Activated CD4-positive, alpha-beta T cell treated with anti-CD3 and anti-CD28 coated beads, Interleukin-2, amount 10 ng/mL, durations not matched to agents 7 days and 5 days (primary cell): ENCODE measurements at regions not wholly inside any gene's neighbourhood (a gene's known extent, or its start where the extent isn't known, plus 50 kb on each side); places are given as distances from the start of the nearest gene placed in this dataset.
"Not testable (repeated sequence)": the region's sequence is repeated elsewhere in the genome, so short reads cannot be mapped to it uniquely, and the experiment has no call there.

Experiments used
- CTCF ChIA-PET: fragments of 350-600 bp; sonication (Branson Sonifier 250); formaldehyde crosslinking; loops from one replicate; lab custom pipeline; 2021; ENCODE audit warnings: antibody characterized with exemption; lab: Charles Lee
- POLR2A ChIA-PET: fragments of 350-600 bp; sonication (Branson Sonifier 250); formaldehyde crosslinking; loops from one replicate; lab custom pipeline; 2021; ENCODE audit warnings: antibody characterized with exemption; lab: Charles Lee
- DNase-seq: peaks from one replicate; pipeline ENCODE4 v3.0.0-alpha.2; 2020
- H3K27ac Mint-ChIP-seq: one replicate; pipeline ENCODE4 v1.8.0; 2021; ENCODE audit warnings: mild to moderate bottlenecking, moderate library complexity, mixed read lengths
- H3K27me3 Mint-ChIP-seq: one replicate; pipeline ENCODE4 v1.8.0; 2021; ENCODE audit warnings: mixed read lengths
- H3K36me3 Mint-ChIP-seq: one replicate; pipeline ENCODE4 v1.8.0; 2021; ENCODE audit warnings: low read depth, mixed read lengths
- H3K4me1 Mint-ChIP-seq: one replicate; pipeline ENCODE4 v1.8.0; 2021; ENCODE audit warnings: mixed read lengths
- H3K4me3 Mint-ChIP-seq: one replicate; pipeline ENCODE4 v1.8.0; 2021; ENCODE audit warnings: mild to moderate bottlenecking, moderate library complexity, mixed read lengths
- H3K9me3 Mint-ChIP-seq: one replicate; pipeline ENCODE4 v1.8.0; 2021; ENCODE audit warnings: mixed read lengths

DNA sequence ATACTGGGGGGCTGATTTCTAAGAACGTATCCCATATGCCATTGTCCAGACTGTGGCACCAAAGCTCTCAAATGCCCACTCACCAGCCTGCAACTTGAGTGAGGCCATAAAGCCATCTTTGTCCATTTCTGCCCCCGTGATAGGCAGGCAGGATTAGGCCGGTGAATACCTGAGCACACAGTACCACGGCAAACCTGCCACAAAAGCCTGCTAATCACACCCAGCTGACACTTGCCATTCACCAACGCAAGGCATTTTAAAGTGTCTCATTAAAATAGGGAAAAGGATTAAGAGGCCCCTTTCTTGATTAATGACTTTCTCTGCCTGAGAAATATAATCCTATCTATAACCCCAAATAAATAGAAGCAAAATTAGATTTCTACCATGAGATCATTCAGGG is 111.4 kb upstream of the NANOS1 start:
- H3K36me3 Mint-ChIP-seq: no peaks in the 10 kb centered on the region
- POLR2A ChIA-PET: no interaction called here
- no peak overlapping the region for H3K27ac Mint-ChIP-seq
- H3K9me3 Mint-ChIP-seq: no peaks in the 10 kb centered on the region
- H3K4me3 Mint-ChIP-seq: no peak overlapping the region
- CTCF ChIA-PET: no interaction called here
- no peak for DNase-seq
- no peaks in the 10 kb centered on the region for H3K4me1 Mint-ChIP-seq
- peaks cover 12% of the 10 kb centered on the region for H3K27me3 Mint-ChIP-seq

DNA sequence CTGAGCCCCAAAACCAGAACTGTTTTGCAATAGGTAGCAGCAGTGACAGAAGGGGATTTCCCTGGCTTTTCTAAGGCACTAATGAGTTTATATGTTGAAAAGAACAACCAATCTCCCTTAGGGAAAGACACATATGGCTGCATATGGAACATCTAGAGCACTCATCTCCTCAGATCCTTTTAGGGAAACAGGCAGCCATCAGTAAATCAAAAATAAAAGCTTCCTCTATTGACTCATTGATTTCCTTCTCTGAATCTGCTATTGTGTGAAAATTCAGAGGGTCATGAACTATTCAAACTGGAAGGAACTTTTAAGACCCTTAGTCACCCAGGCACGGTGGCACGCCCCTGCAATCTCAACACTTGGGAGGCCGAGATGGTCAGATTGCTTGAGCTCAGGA is 110.9 kb upstream of the NANOS1 start:
- H3K27ac Mint-ChIP-seq: no peak overlapping the region
- no peak overlapping the region for H3K4me3 Mint-ChIP-seq
- CTCF ChIA-PET: no interaction called here
- H3K27me3 Mint-ChIP-seq: peaks cover 14% of the 10 kb centered on the region
- no peaks in the 10 kb centered on the region for H3K36me3 Mint-ChIP-seq
- H3K4me1 Mint-ChIP-seq: no peaks in the 10 kb centered on the region
- POLR2A ChIA-PET: no interaction called here
- H3K9me3 Mint-ChIP-seq: no peaks in the 10 kb centered on the region
- DNase-seq: no peak

DNA sequence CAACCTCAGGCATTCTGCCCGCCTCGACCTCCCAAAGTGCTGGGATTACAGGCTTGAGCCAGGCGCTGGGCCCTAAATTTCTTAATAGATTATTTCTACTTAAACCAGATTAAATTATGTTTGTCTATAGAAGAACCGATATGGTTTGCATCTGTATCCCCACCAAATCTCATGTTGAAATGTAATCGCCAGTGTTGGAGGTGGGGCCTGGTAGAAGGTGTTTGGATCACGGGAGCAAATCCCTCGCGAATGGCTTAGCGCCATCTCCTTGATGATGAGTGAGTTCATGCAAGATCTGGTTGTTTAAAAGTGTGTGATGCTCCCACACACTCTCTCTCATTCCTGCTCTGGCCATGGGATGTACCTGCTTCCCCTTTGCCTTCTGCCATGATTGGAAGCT is 109.3 kb upstream of the NANOS1 start:
- Mint-ChIP-seq H3K27ac (no peak overlapping the region), H3K4me1 (no peaks in the 10 kb centered on the region), H3K27me3 (peaks cover 14% of the 10 kb centered on the region), H3K36me3 (no peaks in the 10 kb centered on the region), H3K4me3 (no peak overlapping the region), H3K9me3 (no peaks in the 10 kb centered on the region)
- ChIA-PET POLR2A (no interaction called here), CTCF (no interaction called here)
- no peak for DNase-seq

DNA sequence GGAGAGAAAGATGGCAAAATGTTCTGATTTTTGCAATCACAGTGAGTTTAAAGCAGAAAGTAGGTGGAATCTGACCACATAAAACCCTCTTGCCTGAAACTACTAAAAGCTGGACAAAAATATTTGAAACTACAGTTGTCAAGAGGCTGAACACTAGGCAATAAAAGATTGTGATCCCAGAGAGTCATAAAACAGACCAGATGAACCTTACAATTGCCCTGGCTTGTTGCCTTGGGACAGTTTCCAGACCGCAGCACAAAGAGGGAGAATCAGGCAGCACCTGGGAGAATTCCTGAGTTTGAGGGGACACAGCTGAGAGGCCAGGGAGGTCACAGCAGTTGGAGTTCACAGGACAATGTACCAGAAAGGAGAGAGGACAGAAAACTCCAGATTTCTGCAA is 107.3 kb upstream of the NANOS1 start:
- Mint-ChIP-seq H3K36me3 (no peaks in the 10 kb centered on the region), H3K4me1 (no peaks in the 10 kb centered on the region), H3K9me3 (no peaks in the 10 kb centered on the region), H3K27ac (no peak overlapping the region), H3K27me3 (peaks cover 18% of the 10 kb centered on the region), H3K4me3 (no peak overlapping the region)
- POLR2A ChIA-PET: no interaction called here
- CTCF ChIA-PET: no interaction called here
- DNase-seq: no peak

DNA sequence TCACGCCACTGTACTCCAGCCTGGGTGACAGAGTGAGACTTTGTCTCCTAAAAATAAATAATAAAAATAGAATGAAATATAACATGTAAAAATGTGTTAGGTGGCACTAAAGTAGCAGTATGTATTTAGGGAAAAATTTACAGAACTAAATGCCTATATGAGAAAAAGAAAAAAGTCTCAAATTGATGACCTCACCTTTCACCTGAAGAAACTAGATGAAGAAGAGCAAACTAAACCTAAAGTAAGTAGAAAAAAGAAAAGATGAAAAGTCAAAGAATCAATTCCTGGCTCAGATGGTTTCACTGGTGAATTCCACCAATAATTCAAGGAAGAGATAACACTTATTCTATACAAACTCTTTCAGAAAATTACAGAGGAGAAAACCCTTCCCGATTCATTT is 106.5 kb upstream of the NANOS1 start:
- H3K27ac Mint-ChIP-seq: no peak overlapping the region
- ChIA-PET CTCF (no interaction called here), POLR2A (no interaction called here)
- H3K4me3 Mint-ChIP-seq: no peak overlapping the region
- no peaks in the 10 kb centered on the region for H3K9me3 Mint-ChIP-seq
- no peaks in the 10 kb centered on the region for H3K36me3 Mint-ChIP-seq
- DNase-seq: no peak
- H3K27me3 Mint-ChIP-seq: peaks cover 19% of the 10 kb centered on the region
- no peaks in the 10 kb centered on the region for H3K4me1 Mint-ChIP-seq

DNA sequence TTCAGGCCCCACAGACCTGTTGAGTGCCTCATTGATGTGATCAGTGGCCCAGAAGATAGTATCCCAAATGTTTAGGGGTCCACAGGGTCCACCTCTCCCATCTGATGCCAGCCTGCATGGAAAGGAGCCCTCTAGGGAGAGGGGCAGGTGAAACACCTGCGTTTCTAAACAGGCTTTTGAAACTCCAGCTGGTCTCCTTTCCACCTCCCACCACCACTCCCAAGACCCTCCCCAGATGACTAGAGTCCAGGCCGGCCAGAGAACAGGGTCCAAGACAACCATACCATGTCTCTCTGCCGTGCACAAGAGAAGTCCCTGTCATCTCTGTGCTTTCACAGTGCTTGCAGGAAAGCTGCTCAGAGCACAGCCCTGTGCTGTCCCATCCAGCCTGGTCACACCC is 105.0 kb upstream of the NANOS1 start:
- ChIA-PET CTCF (no interaction called here), POLR2A (no interaction called here)
- Mint-ChIP-seq H3K4me3 (no peak overlapping the region), H3K27me3 (peaks cover 19% of the 10 kb centered on the region), H3K27ac (no peak overlapping the region), H3K4me1 (no peaks in the 10 kb centered on the region), H3K9me3 (peaks cover 6% of the 10 kb centered on the region), H3K36me3 (no peaks in the 10 kb centered on the region)
- DNase-seq: no peak

DNA sequence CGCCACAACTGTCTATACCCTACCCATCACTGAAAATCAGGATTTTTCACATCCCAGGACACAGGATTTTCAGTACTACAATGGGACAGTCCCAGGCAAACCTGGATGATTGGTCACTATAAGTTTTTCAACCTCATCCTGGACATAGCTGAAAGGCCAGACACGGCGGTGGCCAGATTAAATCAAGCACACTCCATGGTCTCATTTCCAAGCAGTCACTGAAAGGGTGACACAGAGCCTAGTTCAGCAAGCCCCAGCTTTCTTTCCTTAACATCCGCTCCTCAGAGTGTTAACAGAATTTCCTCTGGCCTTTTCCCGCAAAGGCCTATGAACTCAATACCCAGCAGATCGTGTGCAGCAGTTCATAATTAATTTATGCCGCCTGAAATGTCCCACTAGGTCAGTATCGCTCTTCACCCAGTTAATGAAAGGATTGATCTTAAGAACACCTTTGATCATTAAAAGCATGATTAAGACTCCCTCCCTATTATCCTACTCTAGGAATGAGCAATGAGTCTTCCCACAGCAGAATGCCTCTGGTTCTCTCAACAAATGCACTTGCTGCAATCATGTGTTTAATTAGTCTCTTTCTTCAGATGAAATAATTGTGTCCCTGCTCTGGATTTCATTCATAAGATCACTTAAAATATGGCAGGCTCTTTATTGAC is 104.0 kb upstream of the NANOS1 start:
- POLR2A ChIA-PET: no interaction called here
- Mint-ChIP-seq H3K4me1 (peaks cover 2% of the 10 kb centered on the region), H3K27me3 (peaks cover 19% of the 10 kb centered on the region), H3K9me3 (peaks cover 8% of the 10 kb centered on the region), H3K36me3 (peaks cover 2% of the 10 kb centered on the region), H3K27ac (no peak overlapping the region), H3K4me3 (no peak overlapping the region)
- CTCF ChIA-PET: no interaction called here
- DNase-seq: no peak

DNA sequence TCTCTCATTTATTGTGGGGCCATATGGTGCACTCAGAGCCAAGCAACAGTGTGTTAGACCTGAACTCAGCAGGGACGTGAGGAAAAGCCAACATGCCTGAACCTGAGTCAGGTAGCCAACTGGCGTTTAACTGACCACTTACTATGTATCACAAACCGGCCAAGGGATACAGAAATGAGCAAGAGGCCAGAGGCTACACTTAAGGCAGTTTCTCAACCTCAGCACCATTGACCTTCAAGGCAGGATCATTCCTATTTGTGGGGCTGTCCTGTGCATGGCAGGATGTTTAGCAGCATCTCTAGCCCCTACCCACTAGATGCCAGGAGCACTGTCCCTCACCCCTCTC is 103.5 kb upstream of the NANOS1 start:
- CTCF ChIA-PET: no interaction called here
- no peak for DNase-seq
- Mint-ChIP-seq H3K4me3 (no peak overlapping the region), H3K4me1 (peaks cover 7% of the 10 kb centered on the region), H3K27me3 (peaks cover 21% of the 10 kb centered on the region), H3K9me3 (peaks cover 13% of the 10 kb centered on the region), H3K36me3 (peaks cover 7% of the 10 kb centered on the region), H3K27ac (no peak overlapping the region)
- POLR2A ChIA-PET: no interaction called here

DNA sequence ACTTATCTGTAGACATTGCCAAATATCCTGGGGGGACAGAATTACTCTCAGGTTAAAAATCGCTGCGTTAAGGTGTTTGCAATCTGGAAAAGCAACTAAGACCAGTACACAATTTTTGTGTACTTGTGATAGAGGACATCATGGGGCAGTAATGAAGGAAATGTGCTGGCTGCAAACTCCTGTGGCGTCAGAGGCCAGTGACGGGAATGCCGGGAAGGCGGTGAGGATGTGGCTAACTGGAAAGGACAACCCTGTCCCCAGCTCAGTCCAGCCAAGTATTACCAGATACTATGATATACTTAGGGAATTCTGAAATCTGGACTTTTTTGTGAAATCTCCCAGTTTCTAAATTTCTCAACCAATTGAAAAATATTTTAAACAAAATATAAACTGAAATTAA is 103.1 kb upstream of the NANOS1 start:
- DNase-seq: no peak
- peaks cover 8% of the 10 kb centered on the region for H3K4me1 Mint-ChIP-seq
- POLR2A ChIA-PET: no interaction called here
- H3K4me3 Mint-ChIP-seq: no peak overlapping the region
- peaks cover 7% of the 10 kb centered on the region for H3K36me3 Mint-ChIP-seq
- peaks cover 22% of the 10 kb centered on the region for H3K27me3 Mint-ChIP-seq
- CTCF ChIA-PET: interaction anchor here (0.7 kb wide), 1 partner anchor 15 kb away, joined by 3 read pairs; no protein-coding TSS in a partner anchor
- no peak overlapping the region for H3K27ac Mint-ChIP-seq
- peaks cover 17% of the 10 kb centered on the region for H3K9me3 Mint-ChIP-seq

DNA sequence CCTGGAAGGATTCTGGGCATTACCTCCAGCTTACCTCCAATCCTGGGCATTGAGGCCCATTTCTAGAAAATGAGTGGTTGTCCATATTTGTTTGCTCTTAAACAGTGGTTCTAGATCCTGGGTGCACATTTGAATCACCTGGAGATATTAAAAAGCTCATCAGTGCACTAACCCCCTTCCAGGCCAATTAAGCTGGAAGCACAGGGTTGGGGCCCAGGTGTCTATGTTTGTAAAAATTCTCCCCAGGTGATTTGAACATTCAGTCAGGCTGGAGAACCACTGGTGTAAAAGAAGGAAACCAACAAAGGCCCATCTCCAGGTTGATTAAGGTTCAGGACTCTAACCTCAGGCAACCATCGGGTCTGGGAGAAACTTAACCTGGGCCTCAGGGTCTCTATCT is 102.6 kb upstream of the NANOS1 start:
- Mint-ChIP-seq H3K4me3 (no peak overlapping the region), H3K4me1 (peaks cover 8% of the 10 kb centered on the region), H3K27ac (no peak overlapping the region), H3K9me3 (peaks cover 21% of the 10 kb centered on the region), H3K27me3 (peaks cover 22% of the 10 kb centered on the region), H3K36me3 (peaks cover 7% of the 10 kb centered on the region)
- DNase-seq: no peak
- ChIA-PET POLR2A (no interaction called here), CTCF (interaction anchor here (0.7 kb wide), 1 partner anchor 14 kb away, joined by 3 read pairs; no protein-coding TSS in a partner anchor)

DNA sequence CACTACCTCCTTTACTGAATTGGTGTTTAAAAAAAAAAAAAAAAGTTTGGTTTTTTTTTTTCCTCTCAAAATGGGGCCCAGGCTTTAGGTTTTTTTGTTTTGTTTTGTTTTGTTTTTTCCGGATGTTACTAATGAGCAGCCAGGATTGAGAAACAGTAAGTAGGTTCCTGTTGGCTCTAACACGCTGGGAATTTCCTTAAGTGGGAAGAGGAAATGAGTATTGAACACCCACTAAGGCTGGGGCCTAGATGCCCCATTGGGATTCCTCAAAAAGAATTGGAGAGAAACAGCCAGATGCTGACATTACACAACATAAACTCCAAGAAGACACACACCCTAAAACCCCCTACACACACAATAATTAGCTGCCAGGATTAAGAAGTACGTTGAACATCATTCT is 102.2 kb upstream of the NANOS1 start:
- Mint-ChIP-seq H3K27me3 (peaks cover 22% of the 10 kb centered on the region), H3K9me3 (peaks cover 25% of the 10 kb centered on the region), H3K4me1 (peaks cover 8% of the 10 kb centered on the region), H3K36me3 (peaks cover 9% of the 10 kb centered on the region), H3K27ac (no peak overlapping the region), H3K4me3 (no peak overlapping the region)
- no peak for DNase-seq
- POLR2A ChIA-PET: no interaction called here
- CTCF ChIA-PET: interaction anchor here (0.6 kb wide), 1 partner anchor 11 kb away, joined by 3 read pairs; no protein-coding TSS in a partner anchor

DNA sequence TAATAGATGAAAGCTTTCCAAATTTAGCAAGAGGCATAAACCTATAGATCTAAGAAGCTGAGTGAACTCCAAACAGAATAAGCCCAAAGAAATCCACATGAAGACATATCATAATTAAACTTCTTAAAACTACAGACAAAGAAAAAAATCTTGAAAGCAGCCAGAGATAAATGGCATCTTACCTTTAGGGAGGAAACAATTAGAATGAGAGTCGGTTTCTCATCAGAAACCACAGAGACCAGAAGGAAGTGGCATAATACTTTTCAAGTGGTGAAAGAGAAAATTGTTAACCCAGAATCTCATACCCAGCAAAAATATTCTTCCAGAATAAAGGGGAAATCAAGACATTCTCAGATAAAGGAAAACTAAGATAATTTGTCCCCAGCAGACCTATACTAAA is 98.9 kb upstream of the NANOS1 start:
- DNase-seq: no peak
- ChIA-PET CTCF (interaction anchor here (0.7 kb wide), 1 partner anchor 11 kb away, joined by 3 read pairs; no protein-coding TSS in a partner anchor), POLR2A (no interaction called here)
- Mint-ChIP-seq H3K9me3 (peaks cover 32% of the 10 kb centered on the region), H3K27me3 (peaks cover 42% of the 10 kb centered on the region), H3K4me1 (peaks cover 8% of the 10 kb centered on the region), H3K4me3 (no peak overlapping the region), H3K27ac (no peak overlapping the region), H3K36me3 (peaks cover 9% of the 10 kb centered on the region)

DNA sequence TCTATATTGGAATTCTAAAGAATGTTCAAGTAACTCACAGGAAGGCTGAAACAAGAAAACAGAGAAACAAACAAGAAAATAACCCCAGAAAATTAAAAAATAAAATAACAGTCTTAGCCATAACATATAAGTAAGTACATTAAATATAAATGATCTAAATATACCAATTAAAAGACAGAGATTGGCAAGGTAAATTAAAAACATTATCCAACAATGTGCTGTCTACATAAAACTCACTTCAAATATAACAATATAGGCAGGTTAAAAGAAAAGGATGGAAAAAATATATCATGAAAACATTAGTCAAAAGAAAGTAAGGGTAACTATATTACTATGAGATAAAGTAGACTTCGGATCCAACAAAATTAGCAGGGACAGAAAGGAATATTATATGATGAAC is 98.1 kb upstream of the NANOS1 start:
- H3K9me3 Mint-ChIP-seq: peaks cover 32% of the 10 kb centered on the region
- CTCF ChIA-PET: no interaction called here
- no peak overlapping the region for H3K4me3 Mint-ChIP-seq
- no peak overlapping the region for H3K27ac Mint-ChIP-seq
- no peak for DNase-seq
- peaks cover 8% of the 10 kb centered on the region for H3K4me1 Mint-ChIP-seq
- peaks cover 44% of the 10 kb centered on the region for H3K27me3 Mint-ChIP-seq
- POLR2A ChIA-PET: no interaction called here
- H3K36me3 Mint-ChIP-seq: peaks cover 9% of the 10 kb centered on the region

DNA sequence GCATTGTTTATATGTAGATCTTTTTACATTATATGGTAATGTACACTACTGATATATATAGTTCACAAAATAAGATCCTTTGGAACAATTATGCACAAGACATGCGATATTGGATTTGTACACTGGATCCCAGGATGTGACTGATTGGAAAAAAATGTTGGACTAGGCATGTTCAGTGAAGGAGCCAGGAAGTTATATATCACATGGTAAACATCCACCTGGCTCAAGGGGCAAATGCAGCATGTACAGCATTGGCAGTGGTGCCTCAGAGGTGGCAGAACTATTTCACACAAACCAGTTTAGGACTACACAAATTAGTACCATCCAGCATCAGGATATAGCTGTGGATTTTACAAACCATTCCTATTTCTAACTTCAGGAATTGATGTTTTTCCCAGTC is 97.4 kb upstream of the NANOS1 start:
- H3K36me3 Mint-ChIP-seq, POLR2A ChIA-PET, H3K4me3 Mint-ChIP-seq, H3K27ac Mint-ChIP-seq, H3K4me1 Mint-ChIP-seq, DNase-seq, CTCF ChIA-PET: not testable (repeated sequence)
- H3K9me3 Mint-ChIP-seq: peaks cover 32% of the 10 kb centered on the region
- H3K27me3 Mint-ChIP-seq: peaks cover 48% of the 10 kb centered on the region
